IMR-90 (cell line): ENCODE measurements at regions not wholly inside any gene's neighbourhood (a gene's known extent, or its start where the extent isn't known, plus 50 kb on each side); places are given as distances from the start of the nearest gene placed in this dataset.

Source experiments
- ATAC-seq: fragments of 200-7000 bp; cut with Tn5 transposase; 2 replicates; pipeline ENCODE4 v1.9.1; 2020; ENCODE audit warnings: low read depth, mild to moderate bottlenecking, moderate library complexity
- BruUV-seq: library from RNA; stranded (reverse); fragments of 400-500 nt; replicated peaks from 2 replicates; lab custom pipeline; 2021; lab: Mats Ljungman, UMichigan
- CTCF ChIA-PET: fragments of 300-600 bp; formaldehyde crosslinking; extraction: SDS; loops from one replicate; lab custom pipeline; 2021; ENCODE audit warnings: antibody characterized with exemption; lab: Yijun Ruan, JAX
- POLR2A ChIA-PET: fragments of 300-600 bp; sonication (Branson Sonifier 250); formaldehyde crosslinking; loops from one replicate; lab custom pipeline; 2022; ENCODE audit warnings: antibody characterized with exemption; ENCODE audit not compliant: unreplicated experiment; lab: Charles Lee
- DNase-seq: peaks from one replicate; pipeline ENCODE4 v3.0.0; 2013
- H2AFZ ChIP-seq: replicated peaks from 2 replicates; pipeline ENCODE3; 2013; ENCODE audit warnings: low read length, mild to moderate bottlenecking; ENCODE audit not compliant: poor library complexity
- H2AK5ac ChIP-seq: 2 replicates; pipeline ENCODE4 v1.6.1; 2013; ENCODE audit warnings: low read depth, low read length, inconsistent platforms
- H2AK9ac ChIP-seq: replicated peaks from 2 replicates; pipeline ENCODE3; 2013; ENCODE audit warnings: mild to moderate bottlenecking, low read depth, low read length, moderate library complexity; ENCODE audit not compliant: poor library complexity
- H2BK120ac ChIP-seq: 2 replicates; pipeline ENCODE4 v1.6.1; 2013; ENCODE audit warnings: low read depth, low read length, inconsistent platforms
- H2BK15ac ChIP-seq: 3 replicates; pipeline ENCODE4 v1.6.1; 2013; ENCODE audit warnings: low read depth, low read length, inconsistent platforms
- H2BK20ac ChIP-seq: 2 replicates; pipeline ENCODE4 v1.6.1; 2013; ENCODE audit warnings: low read depth, mild to moderate bottlenecking, inconsistent platforms, low read length, moderate library complexity
- H2BK5ac ChIP-seq: 2 replicates; pipeline ENCODE4 v1.6.1; 2013; ENCODE audit warnings: mild to moderate bottlenecking, low read depth, low read length, inconsistent platforms; ENCODE audit not compliant: poor library complexity, severe bottlenecking
- H3K14ac ChIP-seq: replicated peaks from 2 replicates; pipeline ENCODE4 v1.6.1; 2013; ENCODE audit warnings: low read depth, low read length, inconsistent platforms
- H3K18ac ChIP-seq: 2 replicates; pipeline ENCODE4 v1.6.1; 2013; ENCODE audit warnings: low read depth, low read length, control low read depth
- H3K23ac ChIP-seq: 2 replicates; pipeline ENCODE4 v1.6.1; 2013; ENCODE audit warnings: low read depth, low read length, inconsistent platforms
- H3K27ac ChIP-seq: 2 replicates; pipeline ENCODE4 v1.5.1; 2013; ENCODE audit warnings: mild to moderate bottlenecking, control low read depth, low read length; ENCODE audit not compliant: insufficient read depth
- H3K27me3 ChIP-seq: 2 replicates; pipeline ENCODE4 v1.6.1; 2013; ENCODE audit warnings: low read length; ENCODE audit not compliant: control insufficient read depth, insufficient read depth
- H3K36me3 ChIP-seq: 2 replicates; pipeline ENCODE4 v1.6.1; 2013; ENCODE audit warnings: low read length, mixed read lengths; ENCODE audit not compliant: control insufficient read depth, insufficient read depth
- H3K4ac ChIP-seq: 2 replicates; pipeline ENCODE4 v1.6.1; 2013; ENCODE audit warnings: low read depth, low read length, inconsistent platforms
- H3K4me1 ChIP-seq: 2 replicates; pipeline ENCODE4 v1.6.1; 2013; ENCODE audit warnings: low read length, mixed read lengths; ENCODE audit not compliant: control insufficient read depth, insufficient read depth
- H3K4me2 ChIP-seq: 2 replicates; pipeline ENCODE4 v1.6.1; 2013; ENCODE audit warnings: low read depth, mild to moderate bottlenecking, control low read depth, low read length, moderate library complexity
- H3K4me3 ChIP-seq: 2 replicates; pipeline ENCODE4 v1.5.1; 2013; ENCODE audit warnings: low read depth, mild to moderate bottlenecking, control low read depth, low read length, moderate library complexity; ENCODE audit not compliant: insufficient read depth
- H3K56ac ChIP-seq: 2 replicates; pipeline ENCODE4 v1.6.1; 2013; ENCODE audit warnings: low read length, inconsistent platforms; ENCODE audit not compliant: insufficient read depth; ENCODE audit errors: extremely low read depth
- H3K79me1 ChIP-seq, 2 experiments: 2 replicates each; pipeline ENCODE4 v1.6.1; 2013; ENCODE audit warnings: low read length in 2 of 2, inconsistent platforms in 1 of 2, low read depth in 1 of 2
- H3K9ac ChIP-seq: 2 replicates; pipeline ENCODE4 v1.6.1; 2013; ENCODE audit warnings: low read depth, low read length, control low read depth
- H3K9me1 ChIP-seq: 2 replicates; pipeline ENCODE4 v1.6.1; 2013; ENCODE audit warnings: low read length, inconsistent platforms; ENCODE audit not compliant: insufficient read depth
- H3K9me3 ChIP-seq: 2 replicates; pipeline ENCODE4 v1.6.1; 2013; ENCODE audit warnings: low read length; ENCODE audit not compliant: control insufficient read depth, insufficient read depth
- H4K20me1 ChIP-seq: 2 replicates; pipeline ENCODE4 v1.6.1; 2013; ENCODE audit warnings: low read length, inconsistent platforms; ENCODE audit not compliant: insufficient read depth
- H4K5ac ChIP-seq: 2 replicates; pipeline ENCODE4 v1.6.1; 2013; ENCODE audit warnings: mild to moderate bottlenecking, low read depth, low read length, control low read depth
- H4K8ac ChIP-seq, 2 experiments: 2 replicates each; pipeline ENCODE4 v1.6.1; 2013; ENCODE audit warnings: low read depth in 2 of 2, low read length in 2 of 2, control low read depth in 1 of 2, inconsistent platforms in 1 of 2
- H4K91ac ChIP-seq: 2 replicates; pipeline ENCODE4 v1.6.1; 2013; ENCODE audit warnings: low read depth, low read length, inconsistent platforms; ENCODE audit not compliant: insufficient read depth
- BHLHE40 ChIP-seq: fragments of 150-350 bp; IDR thresholded peaks from 2 replicates; pipeline ENCODE4 v1.6.1; 2016; ENCODE audit warnings: mild to moderate bottlenecking, low read depth, low read length
- CEBPB ChIP-seq: IDR thresholded peaks from 2 replicates; pipeline ENCODE4 v1.6.1; 2012; ENCODE audit warnings: low read depth, low read length, improper control_type of control experiment
- CHD1 ChIP-seq: IDR thresholded peaks from 2 replicates; pipeline ENCODE4 v1.6.1; 2012; ENCODE audit warnings: low read depth, low read length, improper control_type of control experiment
- FOS ChIP-seq: fragments of 150-350 bp; IDR thresholded peaks from 2 replicates; pipeline ENCODE4 v1.6.1; 2016; ENCODE audit warnings: low read depth, low read length
- MAFK ChIP-seq: IDR thresholded peaks from 2 replicates; pipeline ENCODE4 v1.6.1; 2012; ENCODE audit warnings: low read depth, low read length, improper control_type of control experiment
- MAZ ChIP-seq: IDR thresholded peaks from 2 replicates; pipeline ENCODE4 v1.6.1; 2012; ENCODE audit warnings: low read depth, mild to moderate bottlenecking, low read length, improper control_type of control experiment, moderate library complexity, borderline replicate concordance
- MXI1 ChIP-seq: IDR thresholded peaks from 2 replicates; pipeline ENCODE4 v1.6.1; 2012; ENCODE audit warnings: low read depth, mild to moderate bottlenecking, low read length, moderate library complexity, borderline replicate concordance
- NFE2L2 ChIP-seq: fragments of 150-350 bp; IDR thresholded peaks from 2 replicates; pipeline ENCODE4 v1.6.1; 2016; ENCODE audit warnings: low read depth, mild to moderate bottlenecking, low read length
- POLR2A ChIP-seq: IDR thresholded peaks from 2 replicates; pipeline ENCODE4 v1.6.1; 2012; ENCODE audit warnings: mild to moderate bottlenecking, low read depth, low read length
- RAD21 ChIP-seq: IDR thresholded peaks from 2 replicates; pipeline ENCODE4 v1.6.1; 2012; ENCODE audit warnings: low read length, improper control_type of control experiment
- RCOR1 ChIP-seq: IDR thresholded peaks from 2 replicates; pipeline ENCODE4 v1.6.1; 2012; ENCODE audit warnings: mild to moderate bottlenecking, low read length, improper control_type of control experiment; ENCODE audit not compliant: insufficient replicate concordance
- RFX5 ChIP-seq: IDR thresholded peaks from 2 replicates; pipeline ENCODE4 v1.8.0; 2012; ENCODE audit warnings: low read depth, mild to moderate bottlenecking, low read length, moderate library complexity
- SMC3 ChIP-seq: fragments of 150-350 bp; IDR thresholded peaks from 2 replicates; pipeline ENCODE4 v1.6.1; 2016; ENCODE audit warnings: low read depth, mild to moderate bottlenecking, antibody characterized with exemption, low read length, moderate library complexity
- WGBS, 2 experiments: methylation state at CpG; one replicate each; pipeline versions ENCODE4 v1.1.5 to v1.1.7; 2013; ENCODE audit warnings: missing lambda C conversion rate in 2 of 2; ENCODE audit not compliant: insufficient read length in 1 of 2; ENCODE audit errors: extremely low coverage in 2 of 2; 5-methylcytosine and 5-hydroxymethylcytosine counted together
- dilution Hi-C: fragments of 300-500 bp; cut with HindIII; formaldehyde crosslinking; loops from one replicate; pipeline ENCODE4 v1.14.3; 2018; ENCODE audit warnings: low sequenced_read_pairs; ENCODE audit not compliant: unreplicated experiment
- in situ Hi-C: fragments of 300-500 bp; cut with MboI; formaldehyde crosslinking; loops from 3 replicates; pipeline ENCODE4 v1.14.3; 2019; ENCODE audit warnings: low sequenced_read_pairs, inconsistent platforms, mixed read lengths
- intact Hi-C: fragments of 100-400 bp; cut with micrococcal nuclease; formaldehyde crosslinking; loops from 2 replicates; pipeline ENCODE4 v1.10.0; 2022
- TF ChIP-seq, protein P1 (sequence below): conservative IDR thresholded peaks from 2 replicates; pipeline ENCODE4 v1.5.1; 2012; ENCODE audit warnings: mild to moderate bottlenecking, low read depth, low read length, improper control_type of control experiment
- TF ChIP-seq, protein P2 (sequence below): fragments of 150-350 bp; IDR thresholded peaks from 2 replicates; pipeline ENCODE4 v1.6.1; 2016; ENCODE audit warnings: low read depth, mild to moderate bottlenecking, low read length, moderate library complexity, borderline replicate concordance
- TF ChIP-seq, protein P3 (sequence below): fragments of 150-350 bp; IDR thresholded peaks from 2 replicates; pipeline ENCODE4 v1.6.1; 2017; ENCODE audit warnings: mild to moderate bottlenecking, antibody characterized with exemption, low read length, low read depth

DNA sequence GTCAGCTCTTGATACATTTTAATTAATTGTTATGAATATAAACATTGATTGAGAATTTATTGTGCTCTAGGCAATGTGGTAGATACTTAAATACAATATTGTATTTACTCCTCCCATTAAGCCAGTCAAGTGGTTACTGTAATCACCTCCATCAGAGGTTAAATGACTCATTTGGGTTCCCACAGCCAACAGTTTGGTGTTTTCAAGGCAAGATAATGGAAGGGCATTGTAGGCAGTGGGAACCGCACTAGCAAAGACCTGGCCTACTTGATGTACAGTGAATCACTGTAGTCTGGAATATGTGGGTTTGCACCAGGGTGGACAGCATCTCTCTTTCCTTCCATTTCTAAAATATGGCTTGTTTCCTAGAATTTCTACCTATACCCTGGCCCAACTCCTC is 127.4 kb downstream of the EDEM1 start:
- H4K20me1 ChIP-seq: no peaks in the 10 kb centered on the region
- in situ Hi-C loops: no loop called here
- no TSS peak for BruUV-seq
- no peaks in the 10 kb centered on the region for H3K27me3 ChIP-seq
- no peak overlapping the region for H3K9ac ChIP-seq
- H2AK9ac ChIP-seq: no peak overlapping the region
- no peaks in the 10 kb centered on the region for H3K79me1 ChIP-seq
- intact Hi-C loops: no loop called here
- no peaks in the 10 kb centered on the region for H3K9me3 ChIP-seq
- no peaks in the 10 kb centered on the region for H3K4me1 ChIP-seq
- H2BK15ac ChIP-seq: no peak overlapping the region
- H2AK5ac ChIP-seq: no peak overlapping the region
- POLR2A ChIA-PET: interaction anchor here (0.6 kb wide), 1 partner anchor 42 kb away, joined by 9 read pairs; no protein-coding TSS in a partner anchor
- DNase-seq (no peak), ATAC-seq (no peak)
- TF ChIP-seq SMC3: no peak
- no peak for TF ChIP-seq CEBPB
- no peak for TF ChIP-seq MAFK
- TF ChIP-seq RCOR1: no peak
- TF ChIP-seq CHD1: no peak
- TF ChIP-seq, protein P1, sequence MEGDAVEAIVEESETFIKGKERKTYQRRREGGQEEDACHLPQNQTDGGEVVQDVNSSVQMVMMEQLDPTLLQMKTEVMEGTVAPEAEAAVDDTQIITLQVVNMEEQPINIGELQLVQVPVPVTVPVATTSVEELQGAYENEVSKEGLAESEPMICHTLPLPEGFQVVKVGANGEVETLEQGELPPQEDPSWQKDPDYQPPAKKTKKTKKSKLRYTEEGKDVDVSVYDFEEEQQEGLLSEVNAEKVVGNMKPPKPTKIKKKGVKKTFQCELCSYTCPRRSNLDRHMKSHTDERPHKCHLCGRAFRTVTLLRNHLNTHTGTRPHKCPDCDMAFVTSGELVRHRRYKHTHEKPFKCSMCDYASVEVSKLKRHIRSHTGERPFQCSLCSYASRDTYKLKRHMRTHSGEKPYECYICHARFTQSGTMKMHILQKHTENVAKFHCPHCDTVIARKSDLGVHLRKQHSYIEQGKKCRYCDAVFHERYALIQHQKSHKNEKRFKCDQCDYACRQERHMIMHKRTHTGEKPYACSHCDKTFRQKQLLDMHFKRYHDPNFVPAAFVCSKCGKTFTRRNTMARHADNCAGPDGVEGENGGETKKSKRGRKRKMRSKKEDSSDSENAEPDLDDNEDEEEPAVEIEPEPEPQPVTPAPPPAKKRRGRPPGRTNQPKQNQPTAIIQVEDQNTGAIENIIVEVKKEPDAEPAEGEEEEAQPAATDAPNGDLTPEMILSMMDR: no peak
- no peak for TF ChIP-seq BHLHE40
- no peak for TF ChIP-seq RFX5
- TF ChIP-seq, protein P2, sequence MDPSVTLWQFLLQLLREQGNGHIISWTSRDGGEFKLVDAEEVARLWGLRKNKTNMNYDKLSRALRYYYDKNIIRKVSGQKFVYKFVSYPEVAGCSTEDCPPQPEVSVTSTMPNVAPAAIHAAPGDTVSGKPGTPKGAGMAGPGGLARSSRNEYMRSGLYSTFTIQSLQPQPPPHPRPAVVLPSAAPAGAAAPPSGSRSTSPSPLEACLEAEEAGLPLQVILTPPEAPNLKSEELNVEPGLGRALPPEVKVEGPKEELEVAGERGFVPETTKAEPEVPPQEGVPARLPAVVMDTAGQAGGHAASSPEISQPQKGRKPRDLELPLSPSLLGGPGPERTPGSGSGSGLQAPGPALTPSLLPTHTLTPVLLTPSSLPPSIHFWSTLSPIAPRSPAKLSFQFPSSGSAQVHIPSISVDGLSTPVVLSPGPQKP: no peak
- no peak for TF ChIP-seq MXI1
- no peak for TF ChIP-seq FOS
- TF ChIP-seq RAD21: no peak
- TF ChIP-seq NFE2L2: no peak
- TF ChIP-seq, protein P3, sequence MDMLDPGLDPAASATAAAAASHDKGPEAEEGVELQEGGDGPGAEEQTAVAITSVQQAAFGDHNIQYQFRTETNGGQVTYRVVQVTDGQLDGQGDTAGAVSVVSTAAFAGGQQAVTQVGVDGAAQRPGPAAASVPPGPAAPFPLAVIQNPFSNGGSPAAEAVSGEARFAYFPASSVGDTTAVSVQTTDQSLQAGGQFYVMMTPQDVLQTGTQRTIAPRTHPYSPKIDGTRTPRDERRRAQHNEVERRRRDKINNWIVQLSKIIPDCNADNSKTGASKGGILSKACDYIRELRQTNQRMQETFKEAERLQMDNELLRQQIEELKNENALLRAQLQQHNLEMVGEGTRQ: no peak
- no peak for TF ChIP-seq POLR2A
- no peak for TF ChIP-seq MAZ
- no peak overlapping the region for H3K4me2 ChIP-seq
- H3K14ac ChIP-seq: no peak overlapping the region
- H2BK5ac ChIP-seq: no peak overlapping the region
- no peak overlapping the region for H2AFZ ChIP-seq
- H4K91ac ChIP-seq: no peak overlapping the region
- H3K9me1 ChIP-seq: no peaks in the 10 kb centered on the region
- no peak overlapping the region for H3K23ac ChIP-seq
- H2BK20ac ChIP-seq: no peak overlapping the region
- CTCF ChIA-PET: no interaction called here
- WGBS, 2 experiments: no CpG with 5 or more reads among the region's 1 CpG
- no peak overlapping the region for H4K5ac ChIP-seq
- H3K27ac ChIP-seq: no peak overlapping the region
- no peak overlapping the region for H3K4me3 ChIP-seq
- H4K8ac ChIP-seq: no peak overlapping the region
- H3K36me3 ChIP-seq: no peaks in the 10 kb centered on the region
- dilution Hi-C loops: no loop called here
- H3K4ac ChIP-seq: no peak overlapping the region
- no peak overlapping the region for H3K56ac ChIP-seq
- H3K18ac ChIP-seq: no peak overlapping the region
- no peak overlapping the region for H2BK120ac ChIP-seq
